A673 (cell line): ENCODE measurements at regions not wholly inside any gene's neighbourhood (a gene's known extent, or its start where the extent isn't known, plus 50 kb on each side); places are given as distances from the start of the nearest gene placed in this dataset.

ENCODE experiments used
- EZH2 ChIP-seq: fragments of 200-600 bp; sonication (generic); IDR thresholded peaks from 2 replicates; pipeline ENCODE4 v1.6.1; 2017; ENCODE audit warnings: borderline replicate concordance, low read depth, mild to moderate bottlenecking, mixed read lengths, antibody characterized with exemption, low read length; ENCODE audit not compliant: poor library complexity, severe bottlenecking
- TF ChIP-seq, protein P1 (sequence below): fragments of 300-800, 200-600 bp; sonication (generic); conservative IDR thresholded peaks from 2 replicates; pipeline ENCODE4 v1.5.1; 2017; ENCODE audit warnings: low read depth, mild to moderate bottlenecking, antibody characterized with exemption, low read length, moderate library complexity, mixed read lengths

DNA sequence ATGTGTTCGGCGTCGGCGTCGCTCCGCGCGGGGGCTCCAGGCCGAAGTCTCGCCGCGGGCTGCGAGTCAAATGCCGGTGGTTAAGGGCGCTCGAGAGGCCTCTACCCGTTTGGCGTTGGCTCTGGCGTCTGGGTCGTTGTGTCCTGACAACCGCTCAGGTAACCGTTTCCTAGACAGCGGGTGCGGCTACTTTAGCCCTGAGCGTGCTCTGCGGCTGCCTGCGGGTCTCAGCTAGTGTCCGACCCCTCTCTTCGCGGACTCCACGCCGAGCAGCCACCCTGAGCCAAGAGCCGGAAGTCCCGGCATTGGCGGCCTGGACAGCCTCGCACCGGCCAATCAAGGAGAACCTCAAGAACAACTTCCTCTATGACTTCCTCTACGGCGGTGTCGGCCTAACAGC is 173.4 kb downstream of the SETD4 start:
- no peak for TF ChIP-seq EZH2
- TF ChIP-seq, protein P1, sequence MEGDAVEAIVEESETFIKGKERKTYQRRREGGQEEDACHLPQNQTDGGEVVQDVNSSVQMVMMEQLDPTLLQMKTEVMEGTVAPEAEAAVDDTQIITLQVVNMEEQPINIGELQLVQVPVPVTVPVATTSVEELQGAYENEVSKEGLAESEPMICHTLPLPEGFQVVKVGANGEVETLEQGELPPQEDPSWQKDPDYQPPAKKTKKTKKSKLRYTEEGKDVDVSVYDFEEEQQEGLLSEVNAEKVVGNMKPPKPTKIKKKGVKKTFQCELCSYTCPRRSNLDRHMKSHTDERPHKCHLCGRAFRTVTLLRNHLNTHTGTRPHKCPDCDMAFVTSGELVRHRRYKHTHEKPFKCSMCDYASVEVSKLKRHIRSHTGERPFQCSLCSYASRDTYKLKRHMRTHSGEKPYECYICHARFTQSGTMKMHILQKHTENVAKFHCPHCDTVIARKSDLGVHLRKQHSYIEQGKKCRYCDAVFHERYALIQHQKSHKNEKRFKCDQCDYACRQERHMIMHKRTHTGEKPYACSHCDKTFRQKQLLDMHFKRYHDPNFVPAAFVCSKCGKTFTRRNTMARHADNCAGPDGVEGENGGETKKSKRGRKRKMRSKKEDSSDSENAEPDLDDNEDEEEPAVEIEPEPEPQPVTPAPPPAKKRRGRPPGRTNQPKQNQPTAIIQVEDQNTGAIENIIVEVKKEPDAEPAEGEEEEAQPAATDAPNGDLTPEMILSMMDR = no peak
